H9 (cell line): ENCODE measurements at regions not wholly inside any gene's neighbourhood (a gene's known extent, or its start where the extent isn't known, plus 50 kb on each side); places are given as distances from the start of the nearest gene placed in this dataset.
"Not testable (repeated sequence)": the region's sequence is repeated elsewhere in the genome, so short reads cannot be mapped to it uniquely, and the experiment has no call there.

Experiments
- DNase-seq: peaks from one replicate; pipeline ENCODE4 v3.0.0-alpha.2; 2017
- H2AFZ ChIP-seq: one replicate; pipeline ENCODE4 v1.6.1; 2013; ENCODE audit warnings: mild to moderate bottlenecking, low read length, control low read depth, moderate library complexity
- H2AK5ac ChIP-seq: 2 replicates; pipeline ENCODE4 v1.6.1; 2013; ENCODE audit warnings: low read length, control low read depth, mixed read lengths; ENCODE audit not compliant: insufficient read length
- H2BK120ac ChIP-seq: one replicate; pipeline ENCODE4 v1.6.1; 2013; ENCODE audit warnings: low read depth, mild to moderate bottlenecking, low read length, control low read depth, inconsistent platforms; ENCODE audit not compliant: poor library complexity, severe bottlenecking
- H2BK12ac ChIP-seq: 2 replicates; pipeline ENCODE4 v1.6.1; 2013; ENCODE audit warnings: low read length, control low read depth, mixed read lengths, low read depth; ENCODE audit not compliant: insufficient read length
- H2BK15ac ChIP-seq: 2 replicates; pipeline ENCODE4 v1.6.1; 2013; ENCODE audit warnings: low read depth, low read length, control low read depth
- H2BK20ac ChIP-seq: one replicate; pipeline ENCODE4 v1.6.1; 2013; ENCODE audit warnings: low read depth, mild to moderate bottlenecking, low read length, control low read depth, inconsistent platforms; ENCODE audit not compliant: poor library complexity, severe bottlenecking
- H2BK5ac ChIP-seq: 2 replicates; pipeline ENCODE4 v1.6.1; 2013; ENCODE audit warnings: low read length, control low read depth, mixed read lengths; ENCODE audit not compliant: insufficient read length
- H3K14ac ChIP-seq: 2 replicates; pipeline ENCODE4 v1.6.1; 2013; ENCODE audit warnings: low read length, control low read depth; ENCODE audit not compliant: insufficient read depth
- H3K18ac ChIP-seq: 2 replicates; pipeline ENCODE4 v1.6.1; 2013; ENCODE audit warnings: low read depth, mild to moderate bottlenecking, mixed read lengths, low read length, control low read depth; ENCODE audit not compliant: insufficient read length
- H3K23ac ChIP-seq: 2 replicates; pipeline ENCODE4 v1.6.1; 2013; ENCODE audit warnings: low read length, control low read depth, mixed read lengths, low read depth; ENCODE audit not compliant: insufficient read length
- H3K23me2 ChIP-seq: 2 replicates; pipeline ENCODE4 v1.6.1; 2013; ENCODE audit warnings: low read depth, mild to moderate bottlenecking, mixed read lengths, low read length, control low read depth; ENCODE audit not compliant: insufficient read length, poor library complexity, severe bottlenecking
- H3K27ac ChIP-seq: 2 replicates; pipeline ENCODE4 v1.5.1; 2013; ENCODE audit warnings: low read length, control low read depth, mixed read lengths, low read depth; ENCODE audit not compliant: insufficient read length
- H3K27me3 ChIP-seq: 2 replicates; pipeline ENCODE4 v1.6.1; 2013; ENCODE audit warnings: low read length, control low read depth, inconsistent platforms; ENCODE audit not compliant: insufficient read depth
- H3K4ac ChIP-seq: 2 replicates; pipeline ENCODE4 v1.6.1; 2013; ENCODE audit warnings: low read depth, mild to moderate bottlenecking, control low read depth, inconsistent platforms, low read length, moderate library complexity
- H3K4me1 ChIP-seq: 2 replicates; pipeline ENCODE4 v1.6.1; 2013; ENCODE audit warnings: low read length, control low read depth, inconsistent platforms; ENCODE audit not compliant: insufficient read depth
- H3K4me2 ChIP-seq: 2 replicates; pipeline ENCODE4 v1.6.1; 2013; ENCODE audit warnings: low read length, control low read depth, mixed read lengths; ENCODE audit not compliant: insufficient read length, insufficient read depth
- H3K56ac ChIP-seq: 2 replicates; pipeline ENCODE4 v1.6.1; 2013; ENCODE audit warnings: low read depth, mild to moderate bottlenecking, mixed read lengths, low read length, control low read depth; ENCODE audit not compliant: insufficient read length
- H3K79me1 ChIP-seq: 2 replicates; pipeline ENCODE4 v1.6.1; 2013; ENCODE audit warnings: low read depth, mild to moderate bottlenecking, moderate library complexity, low read length, control low read depth, inconsistent platforms; ENCODE audit not compliant: insufficient read depth, poor library complexity, severe bottlenecking
- H3K79me2 ChIP-seq: 2 replicates; pipeline ENCODE4 v1.6.1; 2013; ENCODE audit warnings: low read length, control low read depth, inconsistent platforms; ENCODE audit not compliant: insufficient read depth
- H3K9ac ChIP-seq: 2 replicates; pipeline ENCODE4 v1.6.1; 2013; ENCODE audit warnings: low read length, control low read depth, mixed read lengths; ENCODE audit not compliant: insufficient read length; ENCODE audit errors: extremely low read depth
- H3K9me3 ChIP-seq: one replicate; pipeline ENCODE4 v1.6.1; 2013; ENCODE audit warnings: low read depth, low read length, inconsistent platforms; ENCODE audit not compliant: control insufficient read depth
- H3T11ph ChIP-seq: one replicate; pipeline ENCODE4 v1.6.1; 2013; ENCODE audit warnings: mild to moderate bottlenecking, low read length, control low read depth, inconsistent platforms
- H4K20me1 ChIP-seq: one replicate; pipeline ENCODE4 v1.6.1; 2013; ENCODE audit not compliant: control insufficient read depth, insufficient read length, insufficient read depth
- H4K5ac ChIP-seq: 2 replicates; pipeline ENCODE4 v1.6.1; 2013; ENCODE audit warnings: low read depth, mild to moderate bottlenecking, mixed read lengths, low read length, control low read depth; ENCODE audit not compliant: insufficient read length
- H4K8ac ChIP-seq: replicated peaks from 2 replicates; pipeline ENCODE4 v1.6.1; 2013; ENCODE audit warnings: low read length, control low read depth, mixed read lengths, low read depth; ENCODE audit not compliant: insufficient read length
- H4K91ac ChIP-seq: 2 replicates; pipeline ENCODE4 v1.6.1; 2013; ENCODE audit warnings: low read depth, mild to moderate bottlenecking, moderate library complexity, mixed read lengths, low read length, control low read depth; ENCODE audit not compliant: insufficient read length
- H3K27ac Mint-ChIP-seq, 3 experiments: 2 replicates in 2 of 3; 3 replicates in 1 of 3; pipeline ENCODE4 v1.8.0; 2020 to 2021; ENCODE audit warnings: mixed read lengths in 3 of 3, mild to moderate bottlenecking in 1 of 3, moderate library complexity in 1 of 3
- H3K27me3 Mint-ChIP-seq: 2 replicates; pipeline ENCODE4 v1.8.0; 2021; ENCODE audit warnings: low read depth, mild to moderate bottlenecking, moderate library complexity, mixed read lengths
- H3K36me3 Mint-ChIP-seq, 3 experiments: 2 replicates in 2 of 3; 3 replicates in 1 of 3; pipeline ENCODE4 v1.8.0; 2020 to 2021; ENCODE audit warnings: low read depth in 3 of 3, mixed read lengths in 3 of 3; ENCODE audit not compliant: insufficient read depth in 1 of 3
- H3K4me1 Mint-ChIP-seq, 2 experiments: 2 replicates each; pipeline ENCODE4 v1.8.0; 2020; ENCODE audit warnings: mixed read lengths in 2 of 2
- H3K4me3 Mint-ChIP-seq, 2 experiments: 2 replicates in 1 of 2; 3 replicates in 1 of 2; pipeline ENCODE4 v1.8.0; 2020 to 2021; ENCODE audit warnings: mild to moderate bottlenecking in 2 of 2, mixed read lengths in 2 of 2, moderate library complexity in 1 of 2
- H3K9me3 Mint-ChIP-seq, 2 experiments: 2 replicates in 1 of 2; 3 replicates in 1 of 2; pipeline ENCODE4 v1.8.0; 2020; ENCODE audit warnings: mild to moderate bottlenecking in 2 of 2, mixed read lengths in 2 of 2, moderate library complexity in 1 of 2
- CTCF ChIP-seq: fragments of 200-600 bp; sonication (generic); conservative IDR thresholded peaks from 3 replicates; pipeline ENCODE4 v1.8.0; 2021; ENCODE audit warnings: antibody characterized with exemption, mild to moderate bottlenecking
- WGBS: extraction: QIAGEN DNeasy Blood & Tissue Kit; methylation state at CpG from one replicate; pipeline ENCODE4 v1.1.7; 2013; ENCODE audit warnings: missing lambda C conversion rate, low lambda C conversion rate, mixed read lengths; ENCODE audit not compliant: insufficient read length; ENCODE audit errors: extremely low coverage; 5-methylcytosine and 5-hydroxymethylcytosine counted together

- Mint-ChIP-seq H3K36me3 (no peaks in the 10 kb centered on the region), H3K4me1 (peaks cover 4 to 6% of the 10 kb centered on the region in 2 experiments; a peak in 3 of 4 replicates), H3K9me3 (no peaks in the 10 kb centered on the region), H3K27me3 (peaks cover 15% of the 10 kb centered on the region), H3K4me3 (no peak overlapping the region), H3K27ac (no peak overlapping the region)
- Histone ChIP-seq H3K4me2 (no peak overlapping the region), H3K27ac (no peak overlapping the region), H3K27me3 (no peaks in the 10 kb centered on the region), H2BK5ac (no peak overlapping the region), H2AK5ac (no peak overlapping the region), H3K79me1 (no peaks in the 10 kb centered on the region), H2AFZ (no peak overlapping the region), H3K56ac (no peak overlapping the region), H2BK20ac (no peak overlapping the region), H4K8ac (no peak overlapping the region), H3K14ac (no peak overlapping the region), H2BK12ac (no peak overlapping the region), H3K4ac (no peak overlapping the region), H3K9ac (no peak overlapping the region), H3K9me3 (no peaks in the 10 kb centered on the region), H3K23ac (no peak overlapping the region), H2BK15ac (no peak overlapping the region), H4K20me1 (no peaks in the 10 kb centered on the region), H3K4me1 (no peaks in the 10 kb centered on the region), H3K18ac (no peak overlapping the region), H3T11ph (no peak overlapping the region), H4K91ac (no peak overlapping the region), H3K23me2 (no peaks in the 10 kb centered on the region), H4K5ac (no peak overlapping the region), H2BK120ac (no peak overlapping the region), H3K79me2 (no peaks in the 10 kb centered on the region)
- TF ChIP-seq CTCF = no peak
- DNase-seq = no peak
- no CpG with 5 or more reads among the region's 24 CpGs for WGBS
These were observed 120.4 kb upstream of the OSBPL11 start for GRCh38 chr3:125715651-125716050.

- not testable (repeated sequence) for H3K9me3 ChIP-seq, H2BK12ac ChIP-seq, H3K18ac ChIP-seq, H2BK20ac ChIP-seq, H3K9me3 Mint-ChIP-seq, H3K23me2 ChIP-seq, H2BK15ac ChIP-seq, H3K9ac ChIP-seq, H3K4me3 Mint-ChIP-seq, H3K4me1 Mint-ChIP-seq, H2BK120ac ChIP-seq, H2BK5ac ChIP-seq, H4K5ac ChIP-seq, H3K23ac ChIP-seq, H3K56ac ChIP-seq, H3T11ph ChIP-seq, H2AK5ac ChIP-seq, H3K27ac ChIP-seq, H2AFZ ChIP-seq, H3K14ac ChIP-seq, H4K91ac ChIP-seq, H3K4me2 ChIP-seq, H3K79me2 ChIP-seq, H3K4me1 ChIP-seq, H3K36me3 Mint-ChIP-seq, H3K79me1 ChIP-seq, H4K20me1 ChIP-seq, H3K27me3 ChIP-seq, H3K4ac ChIP-seq, H3K27ac Mint-ChIP-seq, H4K8ac ChIP-seq, DNase-seq
- H3K27me3 Mint-ChIP-seq = peaks cover 31% of the 10 kb centered on the region
- no CpG with 5 or more reads among the region's 11 CpGs for WGBS
These were observed 136.9 kb upstream of the OSBPL11 start for GRCh38 chr3:125732151-125732550.
